HepG2 (cell line): ENCODE measurements at regions not wholly inside any gene's neighbourhood (a gene's known extent, or its start where the extent isn't known, plus 50 kb on each side); places are given as distances from the start of the nearest gene placed in this dataset.

Experiments used
- ATAC-seq: fragments of 200-7000 bp; cut with Tn5 transposase; 3 replicates; pipeline ENCODE4 v1.9.1; 2020; ENCODE audit warnings: mild to moderate bottlenecking, moderate library complexity
- BruUV-seq: library from RNA; stranded (reverse); fragments of 400-500 nt; replicated peaks from 2 replicates; lab custom pipeline; 2021; lab: Mats Ljungman, UMichigan
- CTCF ChIA-PET: fragments of 300-600 bp; formaldehyde crosslinking; extraction: SDS; loops from one replicate; lab custom pipeline; 2021; ENCODE audit warnings: low total read pairs, inconsistent platforms, low intra/inter-chr PET ratio; lab: Yijun Ruan, JAX
- POLR2A ChIA-PET: fragments of 350-600 bp; sonication (Branson Sonifier 250); formaldehyde crosslinking; loops from one replicate; lab custom pipeline; 2020; ENCODE audit warnings: antibody characterized with exemption, inconsistent platforms; lab: Yijun Ruan, JAX
- DNase-seq: peaks from one replicate; pipeline ENCODE4 v3.0.0-alpha.2; 2015; ENCODE audit warnings: low spot score
- FAIRE-seq: peaks from 3 replicates; lab custom pipeline; 2011; peaks lifted over from hg19 to GRCh38; lab: Jason Lieb, UNC
- H2AFZ ChIP-seq: one replicate; pipeline ENCODE4 v1.6.1; 2011; ENCODE audit warnings: low read length, inconsistent platforms
- H3K27ac ChIP-seq: fragments of 300-600 bp; 3 replicates; pipeline ENCODE4 v1.8.0; 2011; ENCODE audit warnings: mixed run types, mild to moderate bottlenecking, mixed read lengths, low read length, inconsistent platforms; ENCODE audit not compliant: insufficient read depth; ENCODE audit errors: extremely low read length
- H3K27me3 ChIP-seq, 2 experiments: fragments of 200-600 bp in 1 of 2; 2 replicates in 1 of 2; 3 replicates in 1 of 2; pipeline versions ENCODE4 v1.6.0 to v1.8.0; 2011; ENCODE audit warnings: low read length in 2 of 2, mild to moderate bottlenecking in 2 of 2, moderate library complexity in 2 of 2, inconsistent platforms in 1 of 2; ENCODE audit not compliant: insufficient read depth in 2 of 2, control insufficient read depth in 1 of 2
- H3K36me3 ChIP-seq, 2 experiments: fragments of 200-600 bp in 1 of 2; replicated peaks in 1 of 2; 2 replicates in 1 of 2; 3 replicates in 1 of 2; pipeline versions ENCODE4 v1.5.1 to v1.8.0; 2011; ENCODE audit warnings: low read length in 2 of 2, inconsistent platforms in 1 of 2; ENCODE audit not compliant: insufficient read depth in 2 of 2, control insufficient read depth in 1 of 2
- H3K4me1 ChIP-seq: 2 replicates; pipeline ENCODE4 v1.5.1; 2012; ENCODE audit warnings: low read length, inconsistent platforms; ENCODE audit not compliant: insufficient read depth
- H3K4me2 ChIP-seq: 2 replicates; pipeline ENCODE4 v1.6.0; 2011; ENCODE audit warnings: low read depth, low read length, inconsistent platforms
- H3K4me3 ChIP-seq, 3 experiments: fragments of 200-600 bp in 1 of 3; sonication (generic), shearing (Covaris generic) in 1 of 3; replicated peaks in 1 of 3; 2 replicates each; pipeline ENCODE4 v1.5.1; 2011 to 2016; ENCODE audit warnings: low read length in 3 of 3, inconsistent platforms in 2 of 3, low read depth in 2 of 3, mild to moderate bottlenecking in 2 of 3, control low read depth in 1 of 3, mixed read lengths in 1 of 3; ENCODE audit not compliant: insufficient read depth in 1 of 3
- H3K79me2 ChIP-seq: one replicate; pipeline ENCODE4 v1.6.1; 2011; ENCODE audit warnings: low read length, inconsistent platforms; ENCODE audit not compliant: insufficient read depth
- H3K9ac ChIP-seq: 2 replicates; pipeline ENCODE4 v1.6.0; 2011; ENCODE audit warnings: mild to moderate bottlenecking, low read depth, low read length, inconsistent platforms; ENCODE audit not compliant: insufficient read depth
- H3K9me3 ChIP-seq: 2 replicates; pipeline ENCODE4 v1.5.1; 2012; ENCODE audit warnings: mild to moderate bottlenecking, low read length
- H4K20me1 ChIP-seq: 2 replicates; pipeline ENCODE4 v1.6.0; 2011; ENCODE audit warnings: inconsistent platforms, mild to moderate bottlenecking, low read length, moderate library complexity; ENCODE audit not compliant: insufficient read depth
- CBX1 ChIP-seq: IDR thresholded peaks from one replicate; pipeline ENCODE4 v1.6.1; 2016; ENCODE audit warnings: antibody characterized with exemption, low read depth
- ERF ChIP-seq: IDR thresholded peaks from 2 replicates; pipeline ENCODE4 v1.6.1; 2018; ENCODE audit warnings: missing biosample characterization, missing genetic modification reagents
- FOXK2 ChIP-seq: fragments of 450-650 bp; IDR thresholded peaks from 2 replicates; pipeline ENCODE4 v1.6.1; 2016
- MXI1 ChIP-seq: IDR thresholded peaks from 3 replicates; pipeline ENCODE4 v1.6.1; 2012; ENCODE audit warnings: low read depth, low read length, inconsistent platforms, borderline replicate concordance
- SNAPC2 ChIP-seq: sonication (generic); formaldehyde crosslinking; IDR thresholded peaks from 2 replicates; pipeline ENCODE4 v1.8.1; 2022; ENCODE audit warnings: mild to moderate bottlenecking, missing genetic modification reagents
- SP1 ChIP-seq, 2 experiments: fragments of 450-650 bp in 1 of 2; sonication (generic) in 1 of 2; formaldehyde crosslinking in 1 of 2; IDR thresholded peaks; 2 replicates each; pipeline versions ENCODE4 v1.4.0 to v1.6.1; 2016 to 2020; ENCODE audit warnings: missing genetic modification reagents in 1 of 2
- TCF12 ChIP-seq, 2 experiments: fragments of 450-650 bp in 1 of 2; sonication (generic) in 1 of 2; formaldehyde crosslinking in 1 of 2; IDR thresholded peaks; 2 replicates each; pipeline versions ENCODE4 v1.6.1 to v1.8.0; 2017 to 2022; ENCODE audit warnings: antibody characterized with exemption in 1 of 2, mild to moderate bottlenecking in 1 of 2, missing genetic modification reagents in 1 of 2, moderate library complexity in 1 of 2
- TP53 ChIP-seq: sonication (generic); formaldehyde crosslinking; conservative IDR thresholded peaks from 2 replicates; pipeline ENCODE4 v1.4.0; 2020; ENCODE audit warnings: missing genetic modification reagents
- ZFP36L1 ChIP-seq: sonication (generic); formaldehyde crosslinking; IDR thresholded peaks from 2 replicates; pipeline ENCODE4 v1.8.0; 2022; ENCODE audit warnings: mild to moderate bottlenecking, missing genetic modification reagents, moderate library complexity
- ZFP82 ChIP-seq: sonication (generic); formaldehyde crosslinking; IDR thresholded peaks from 2 replicates; pipeline ENCODE4 v1.5.1; 2020; ENCODE audit warnings: mild to moderate bottlenecking, missing genetic modification reagents, borderline replicate concordance
- ZNF256 ChIP-seq: sonication (generic); formaldehyde crosslinking; conservative IDR thresholded peaks from 2 replicates; pipeline ENCODE4 v1.4.0; 2020; ENCODE audit warnings: missing genetic modification reagents
- ZNF34 ChIP-seq: sonication (generic); formaldehyde crosslinking; IDR thresholded peaks from 2 replicates; pipeline ENCODE4 v1.4.0; 2020; ENCODE audit warnings: mild to moderate bottlenecking, missing genetic modification reagents, borderline replicate concordance
- ZNF546 ChIP-seq: sonication (generic); formaldehyde crosslinking; conservative IDR thresholded peaks from 2 replicates; pipeline ENCODE4 v1.8.1; 2023; ENCODE audit warnings: mild to moderate bottlenecking, missing genetic modification reagents
- ZNF549 ChIP-seq: sonication (generic); formaldehyde crosslinking; IDR thresholded peaks from 2 replicates; pipeline ENCODE4 v1.5.0; 2020; ENCODE audit warnings: missing genetic modification reagents
- ZNF629 ChIP-seq: sonication (generic); formaldehyde crosslinking; conservative IDR thresholded peaks from 2 replicates; pipeline ENCODE4 v1.5.0; 2020; ENCODE audit warnings: missing genetic modification reagents
- WGBS: methylation state at CpG from one replicate; pipeline ENCODE4 v1.1.6; 2017; ENCODE audit warnings: low lambda C conversion rate; 5-methylcytosine and 5-hydroxymethylcytosine counted together
- in situ Hi-C: cut with HindIII; loops from 2 replicates; pipeline ENCODE4 v1.10.0; 2017; ENCODE audit warnings: low pct_unique_long_range_greater_than_20kb; ENCODE audit not compliant: extremely low pct_ligation_motif_present
- intact Hi-C: fragments of 100-400 bp; cut with micrococcal nuclease; formaldehyde crosslinking; loops from one replicate; pipeline ENCODE4 v1.10.0; 2022; ENCODE audit not compliant: unreplicated experiment

- intact Hi-C loops: no loop called here
- H3K79me2 ChIP-seq: no peaks in the 10 kb centered on the region
- 12% methylated on average over 4 of the region's 4 CpGs for WGBS
- H3K27ac ChIP-seq: no peak overlapping the region
- ChIA-PET POLR2A (no interaction called here), CTCF (no interaction called here)
- in situ Hi-C loops: no loop called here
- H4K20me1 ChIP-seq: no peaks in the 10 kb centered on the region
- no peak overlapping the region for H3K4me2 ChIP-seq
- BruUV-seq: no TSS peak
- H3K9me3 ChIP-seq: no peaks in the 10 kb centered on the region
- FAIRE-seq (no peak), ATAC-seq (no peak)
- peaks cover 7 to 57% of the 10 kb centered on the region in 2 experiments; a peak in 3 of 5 replicates for H3K27me3 ChIP-seq
- no peak overlapping the region for H3K4me3 ChIP-seq
- H3K9ac ChIP-seq: no peak overlapping the region
- no peak overlapping the region for H2AFZ ChIP-seq
- H3K36me3 ChIP-seq: no peaks in the 10 kb centered on the region
- no peak for TF ChIP-seq SP1 (IDR thresholded peaks at IDR 0.05)
- no peak for TF ChIP-seq SP1 (CRISPR knock-in tag; IDR thresholded peaks at IDR 0.05)
- TF ChIP-seq ZNF629 (CRISPR knock-in tag): no peak
- TF ChIP-seq ZFP82 (CRISPR knock-in tag): no peak
- TF ChIP-seq CBX1: no peak
- TF ChIP-seq TCF12 (IDR thresholded peaks at IDR 0.05): no peak
- no peak for TF ChIP-seq TCF12 (CRISPR knock-in tag; IDR thresholded peaks at IDR 0.05)
- TF ChIP-seq ERF: no peak
- no peak for TF ChIP-seq TP53 (CRISPR knock-in tag)
- TF ChIP-seq FOXK2: no peak
- no peak for TF ChIP-seq ZNF549 (CRISPR knock-in tag)
- TF ChIP-seq, all 625 proteins: peak for 0
- DNase-seq: no peak
- H3K4me1 ChIP-seq: no peaks in the 10 kb centered on the region
These were observed 132.2 kb upstream of the CST7 start for GRCh38 chr20:24816907-24817306.

- Histone ChIP-seq H3K27me3 (peaks cover 7 to 62% of the 10 kb centered on the region in 2 experiments; a peak in 3 of 5 replicates), H2AFZ (no peak overlapping the region), H3K79me2 (no peaks in the 10 kb centered on the region), H3K36me3 (no peaks in the 10 kb centered on the region), H3K9ac (no peak overlapping the region), H3K4me3 (no peak overlapping the region), H4K20me1 (no peaks in the 10 kb centered on the region), H3K9me3 (no peaks in the 10 kb centered on the region), H3K4me2 (no peak overlapping the region), H3K27ac (no peak overlapping the region), H3K4me1 (no peaks in the 10 kb centered on the region)
- ATAC-seq (no peak), FAIRE-seq (no peak), DNase-seq (no peak)
- in situ Hi-C loops: no loop called here
- 32% methylated on average over 6 of the region's 6 CpGs for WGBS
- intact Hi-C loops: no loop called here
- ChIA-PET CTCF (no interaction called here), POLR2A (no interaction called here)
- BruUV-seq: no TSS peak
- TF ChIP-seq ZNF34 (CRISPR knock-in tag) (no peak), ZNF546 (CRISPR knock-in tag) (no peak), ZFP36L1 (no peak), ZNF256 (CRISPR knock-in tag) (no peak), MXI1 (no peak), SNAPC2 (CRISPR knock-in tag) (no peak)
These were observed 131.7 kb upstream of the CST7 start for GRCh38 chr20:24817351-24817750.
